SU-DHL-6 (cell line): ENCODE measurements at regions not wholly inside any gene's neighbourhood (a gene's known extent, or its start where the extent isn't known, plus 50 kb on each side); places are given as distances from the start of the nearest gene placed in this dataset.

Source experiments
- EZH2phosphoT487 ChIP-seq: fragments of 200-600 bp; sonication (generic), shearing (Covaris generic); conservative IDR thresholded peaks from 2 replicates; pipeline ENCODE4 v1.6.1; 2018; ENCODE audit warnings: mild to moderate bottlenecking, antibody characterized with exemption, low read length, moderate library complexity, mixed read lengths
- TF ChIP-seq, protein P1 (sequence below): fragments of 200-600 bp; sonication (generic); IDR thresholded peaks from one replicate; pipeline ENCODE4 v1.5.1; 2017; ENCODE audit warnings: antibody characterized with exemption, mild to moderate bottlenecking, low read length, moderate library complexity; ENCODE audit not compliant: insufficient read depth, poor library complexity, severe bottlenecking

DNA sequence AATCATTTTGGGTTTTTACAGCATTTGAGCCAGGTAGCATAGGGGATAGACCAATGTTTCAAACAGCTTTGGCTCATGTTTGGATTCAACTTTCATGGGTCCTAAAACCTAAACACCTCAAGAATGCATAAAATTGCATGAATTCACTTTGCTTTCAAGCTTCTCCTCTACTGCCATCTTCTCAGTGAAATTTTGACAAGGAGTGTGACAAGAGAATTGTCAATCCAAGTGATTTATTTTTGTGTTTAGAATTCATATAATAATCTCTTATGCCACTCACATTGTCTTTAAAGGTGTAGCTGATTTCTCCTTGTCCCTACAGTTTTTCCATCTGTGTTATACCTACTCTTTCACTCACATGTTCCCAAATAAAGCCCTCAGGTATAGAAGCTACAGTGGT lies 264.8 kb upstream of the RND3 start:
- TF ChIP-seq, protein P1, sequence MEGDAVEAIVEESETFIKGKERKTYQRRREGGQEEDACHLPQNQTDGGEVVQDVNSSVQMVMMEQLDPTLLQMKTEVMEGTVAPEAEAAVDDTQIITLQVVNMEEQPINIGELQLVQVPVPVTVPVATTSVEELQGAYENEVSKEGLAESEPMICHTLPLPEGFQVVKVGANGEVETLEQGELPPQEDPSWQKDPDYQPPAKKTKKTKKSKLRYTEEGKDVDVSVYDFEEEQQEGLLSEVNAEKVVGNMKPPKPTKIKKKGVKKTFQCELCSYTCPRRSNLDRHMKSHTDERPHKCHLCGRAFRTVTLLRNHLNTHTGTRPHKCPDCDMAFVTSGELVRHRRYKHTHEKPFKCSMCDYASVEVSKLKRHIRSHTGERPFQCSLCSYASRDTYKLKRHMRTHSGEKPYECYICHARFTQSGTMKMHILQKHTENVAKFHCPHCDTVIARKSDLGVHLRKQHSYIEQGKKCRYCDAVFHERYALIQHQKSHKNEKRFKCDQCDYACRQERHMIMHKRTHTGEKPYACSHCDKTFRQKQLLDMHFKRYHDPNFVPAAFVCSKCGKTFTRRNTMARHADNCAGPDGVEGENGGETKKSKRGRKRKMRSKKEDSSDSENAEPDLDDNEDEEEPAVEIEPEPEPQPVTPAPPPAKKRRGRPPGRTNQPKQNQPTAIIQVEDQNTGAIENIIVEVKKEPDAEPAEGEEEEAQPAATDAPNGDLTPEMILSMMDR = no peak
- no peak for TF ChIP-seq EZH2phosphoT487
